Liver (tissue), 3 donors: ENCODE measurements at regions not wholly inside any gene's neighbourhood (a gene's known extent, or its start where the extent isn't known, plus 50 kb on each side); places are given as distances from the start of the nearest gene placed in this dataset.

Experiments used
- GABPA ChIP-seq, 2 donors: IDR thresholded peaks in 1 of 2; conservative IDR thresholded peaks in 1 of 2; 2 replicates each; pipeline ENCODE4 v1.6.1; 2016; ENCODE audit warnings: antibody characterized with exemption in 2 of 2, mild to moderate bottlenecking in 1 of 2, moderate library complexity in 1 of 2
- JUND ChIP-seq, 2 donors: IDR thresholded peaks; 2 replicates each; pipeline ENCODE4 v1.6.1; 2016; ENCODE audit warnings: antibody characterized with exemption in 2 of 2
- RAD21 ChIP-seq, 2 donors: IDR thresholded peaks; 2 replicates each; pipeline ENCODE4 v1.6.1; 2016; ENCODE audit warnings: antibody characterized with exemption in 2 of 2, mild to moderate bottlenecking in 2 of 2
- TF ChIP-seq, protein P1 (sequence below): fragments of 150-350 bp; IDR thresholded peaks from 2 replicates; pipeline ENCODE4 v1.5.1; 2017; ENCODE audit warnings: improper control_type of control experiment, low read depth, low read length; ENCODE audit not compliant: missing input control
- donor health status: healthy.
- donor health status: healthy.

DNA sequence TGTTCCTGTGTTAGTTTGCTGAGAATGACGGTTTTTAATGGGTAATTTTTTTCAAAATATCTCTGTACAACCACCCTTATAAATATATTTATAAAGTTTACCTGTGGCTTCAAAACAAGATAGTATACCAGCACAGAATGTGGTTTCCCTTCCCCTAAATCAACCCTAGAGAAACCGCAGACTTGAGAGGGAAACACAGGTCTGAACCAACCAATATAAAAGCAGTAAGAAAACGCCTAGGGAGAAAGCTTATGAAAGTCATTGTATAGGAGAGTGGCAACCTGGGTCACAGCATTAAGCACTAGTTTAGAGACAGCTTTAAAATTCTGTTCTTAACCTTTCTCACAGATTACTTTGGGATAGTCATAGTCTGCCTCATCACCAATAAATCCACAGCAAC, 180.6 kb upstream of the LHX8 start:
- no peak for TF ChIP-seq JUND (IDR thresholded peaks at IDR 0.05)
- TF ChIP-seq, protein P1, sequence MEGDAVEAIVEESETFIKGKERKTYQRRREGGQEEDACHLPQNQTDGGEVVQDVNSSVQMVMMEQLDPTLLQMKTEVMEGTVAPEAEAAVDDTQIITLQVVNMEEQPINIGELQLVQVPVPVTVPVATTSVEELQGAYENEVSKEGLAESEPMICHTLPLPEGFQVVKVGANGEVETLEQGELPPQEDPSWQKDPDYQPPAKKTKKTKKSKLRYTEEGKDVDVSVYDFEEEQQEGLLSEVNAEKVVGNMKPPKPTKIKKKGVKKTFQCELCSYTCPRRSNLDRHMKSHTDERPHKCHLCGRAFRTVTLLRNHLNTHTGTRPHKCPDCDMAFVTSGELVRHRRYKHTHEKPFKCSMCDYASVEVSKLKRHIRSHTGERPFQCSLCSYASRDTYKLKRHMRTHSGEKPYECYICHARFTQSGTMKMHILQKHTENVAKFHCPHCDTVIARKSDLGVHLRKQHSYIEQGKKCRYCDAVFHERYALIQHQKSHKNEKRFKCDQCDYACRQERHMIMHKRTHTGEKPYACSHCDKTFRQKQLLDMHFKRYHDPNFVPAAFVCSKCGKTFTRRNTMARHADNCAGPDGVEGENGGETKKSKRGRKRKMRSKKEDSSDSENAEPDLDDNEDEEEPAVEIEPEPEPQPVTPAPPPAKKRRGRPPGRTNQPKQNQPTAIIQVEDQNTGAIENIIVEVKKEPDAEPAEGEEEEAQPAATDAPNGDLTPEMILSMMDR = no peak
- no peak for TF ChIP-seq GABPA (IDR thresholded peaks at IDR 0.05 in 1 of 2, conservative IDR thresholded peaks at IDR 0.05 in 1 of 2)
- TF ChIP-seq RAD21 (IDR thresholded peaks at IDR 0.05) = no peak
